RWPE2 (cell line): ENCODE measurements at regions not wholly inside any gene's neighbourhood (a gene's known extent, or its start where the extent isn't known, plus 50 kb on each side); places are given as distances from the start of the nearest gene placed in this dataset.

ENCODE experiments used
- ATAC-seq: fragments of 200-7000 bp; cut with Tn5 transposase; 3 replicates; pipeline ENCODE4 v1.9.1; 2021; ENCODE audit warnings: low read depth
- DNase-seq: peaks from one replicate; pipeline ENCODE4 v3.0.0-alpha.2; 2020; ENCODE audit warnings: low spot score
- H3K27ac ChIP-seq: fragments of 450-650 bp; 2 replicates; pipeline ENCODE4 v1.5.1; 2017; ENCODE audit warnings: mild to moderate bottlenecking; ENCODE audit not compliant: poor library complexity, severe bottlenecking
- H3K27me3 ChIP-seq: fragments of 250-450 bp; sonication (Bioruptor Pico); 2 replicates; pipeline ENCODE4 v1.5.1; 2021; ENCODE audit warnings: mild to moderate bottlenecking, moderate library complexity; ENCODE audit not compliant: insufficient read depth, poor library complexity, severe bottlenecking
- H3K36me3 ChIP-seq: fragments of 250-450 bp; sonication (Bioruptor Pico); 2 replicates; pipeline ENCODE4 v1.5.1; 2020; ENCODE audit warnings: low read depth, mild to moderate bottlenecking, moderate library complexity
- H3K4me1 ChIP-seq: fragments of 250-450 bp; sonication (Bioruptor Pico); 2 replicates; pipeline ENCODE4 v1.5.1; 2021; ENCODE audit warnings: mild to moderate bottlenecking, moderate library complexity; ENCODE audit not compliant: insufficient read depth, poor library complexity, severe bottlenecking
- H3K4me3 ChIP-seq: fragments of 250-450 bp; sonication (Bioruptor Pico); 2 replicates; pipeline ENCODE4 v1.5.1; 2021; ENCODE audit warnings: mild to moderate bottlenecking, moderate library complexity; ENCODE audit not compliant: severe bottlenecking
- H3K9me3 ChIP-seq: fragments of 250-450 bp; sonication (Bioruptor Pico); 2 replicates; pipeline ENCODE4 v1.5.1; 2021; ENCODE audit warnings: mild to moderate bottlenecking, moderate library complexity; ENCODE audit not compliant: severe bottlenecking
- TF ChIP-seq, protein P1 (sequence below): fragments of 450-650 bp; IDR thresholded peaks from one replicate; pipeline ENCODE4 v1.5.1; 2017; ENCODE audit warnings: mild to moderate bottlenecking, moderate library complexity; ENCODE audit not compliant: poor library complexity, severe bottlenecking

DNA sequence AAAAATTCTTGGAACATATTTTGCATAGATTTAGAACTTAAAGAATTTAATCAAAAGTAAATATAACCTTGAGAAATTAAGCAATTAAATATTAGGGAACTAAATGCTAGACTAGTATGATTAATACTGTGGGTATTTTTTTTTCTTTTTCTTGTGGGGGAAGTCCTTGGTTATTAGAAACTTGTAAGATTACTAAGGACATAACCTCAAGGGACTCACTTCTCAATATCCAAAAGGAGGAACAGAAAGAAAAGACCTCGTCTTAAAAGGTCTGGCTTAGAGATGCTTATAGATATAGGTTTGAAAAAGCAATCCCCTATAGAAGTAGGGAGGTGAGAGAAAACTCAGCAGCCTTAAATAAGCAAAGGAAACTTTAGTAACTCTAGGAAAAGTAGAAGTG, 368.5 kb downstream of the INSC start:
- ATAC-seq, result no peak
- TF ChIP-seq, protein P1, sequence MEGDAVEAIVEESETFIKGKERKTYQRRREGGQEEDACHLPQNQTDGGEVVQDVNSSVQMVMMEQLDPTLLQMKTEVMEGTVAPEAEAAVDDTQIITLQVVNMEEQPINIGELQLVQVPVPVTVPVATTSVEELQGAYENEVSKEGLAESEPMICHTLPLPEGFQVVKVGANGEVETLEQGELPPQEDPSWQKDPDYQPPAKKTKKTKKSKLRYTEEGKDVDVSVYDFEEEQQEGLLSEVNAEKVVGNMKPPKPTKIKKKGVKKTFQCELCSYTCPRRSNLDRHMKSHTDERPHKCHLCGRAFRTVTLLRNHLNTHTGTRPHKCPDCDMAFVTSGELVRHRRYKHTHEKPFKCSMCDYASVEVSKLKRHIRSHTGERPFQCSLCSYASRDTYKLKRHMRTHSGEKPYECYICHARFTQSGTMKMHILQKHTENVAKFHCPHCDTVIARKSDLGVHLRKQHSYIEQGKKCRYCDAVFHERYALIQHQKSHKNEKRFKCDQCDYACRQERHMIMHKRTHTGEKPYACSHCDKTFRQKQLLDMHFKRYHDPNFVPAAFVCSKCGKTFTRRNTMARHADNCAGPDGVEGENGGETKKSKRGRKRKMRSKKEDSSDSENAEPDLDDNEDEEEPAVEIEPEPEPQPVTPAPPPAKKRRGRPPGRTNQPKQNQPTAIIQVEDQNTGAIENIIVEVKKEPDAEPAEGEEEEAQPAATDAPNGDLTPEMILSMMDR, result no peak
- Histone ChIP-seq H3K4me3 (no peak overlapping the region), H3K27me3 (no peaks in the 10 kb centered on the region), H3K9me3 (no peaks in the 10 kb centered on the region), H3K36me3 (no peaks in the 10 kb centered on the region), H3K27ac (no peak overlapping the region), H3K4me1 (no peaks in the 10 kb centered on the region)
- no peak for DNase-seq

DNA sequence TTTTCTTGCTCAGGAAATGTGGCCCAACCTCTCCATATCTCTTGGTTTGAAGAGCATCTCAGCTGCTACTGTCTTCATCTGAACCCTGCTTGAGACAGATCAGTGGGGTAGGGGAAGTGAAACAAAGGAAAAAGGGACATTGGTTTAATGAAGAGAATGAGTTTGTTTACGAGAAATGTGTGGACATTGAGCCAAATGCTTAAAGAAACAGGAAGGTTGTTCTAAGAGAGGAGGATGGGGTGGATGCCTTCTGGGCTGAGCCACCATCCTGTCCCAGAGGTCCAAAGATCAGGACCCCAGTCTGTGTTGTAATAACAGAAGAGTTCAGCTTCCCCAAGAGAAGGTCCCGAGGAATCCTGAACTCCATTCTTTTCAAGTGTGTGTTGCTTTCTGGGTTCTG, 369.7 kb downstream of the INSC start:
- Histone ChIP-seq H3K36me3 (no peaks in the 10 kb centered on the region), H3K27me3 (no peaks in the 10 kb centered on the region), H3K9me3 (no peaks in the 10 kb centered on the region), H3K27ac (no peak overlapping the region), H3K4me1 (no peaks in the 10 kb centered on the region), H3K4me3 (no peak overlapping the region)
- DNase-seq, result no peak
- TF ChIP-seq, protein P1, result no peak
- ATAC-seq, result no peak

DNA sequence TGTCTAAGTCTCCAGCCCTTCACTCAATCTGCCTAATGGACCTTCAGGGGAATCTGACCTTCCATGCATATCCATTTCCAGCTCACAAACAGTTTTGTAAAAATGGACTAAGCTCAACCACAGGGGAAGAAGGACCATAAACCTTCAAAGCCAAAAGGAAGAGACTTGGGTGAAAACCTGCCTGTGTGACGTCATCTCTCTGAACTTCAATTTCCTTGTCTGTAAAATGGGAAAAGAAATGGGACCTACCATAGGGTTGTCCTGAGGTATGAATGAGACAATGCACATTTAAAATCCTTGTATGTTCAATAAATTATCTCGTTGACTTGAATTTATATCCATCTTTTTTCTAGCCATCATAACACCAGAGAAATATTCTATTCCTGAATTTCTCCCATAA, 370.7 kb downstream of the INSC start:
- H3K27ac ChIP-seq, result no peak overlapping the region
- H3K9me3 ChIP-seq, result no peaks in the 10 kb centered on the region
- H3K27me3 ChIP-seq, result no peaks in the 10 kb centered on the region
- no peaks in the 10 kb centered on the region for H3K4me1 ChIP-seq
- H3K4me3 ChIP-seq, result no peak overlapping the region
- H3K36me3 ChIP-seq, result no peaks in the 10 kb centered on the region
- ATAC-seq (no peak), DNase-seq (no peak)
- TF ChIP-seq, protein P1, result no peak

DNA sequence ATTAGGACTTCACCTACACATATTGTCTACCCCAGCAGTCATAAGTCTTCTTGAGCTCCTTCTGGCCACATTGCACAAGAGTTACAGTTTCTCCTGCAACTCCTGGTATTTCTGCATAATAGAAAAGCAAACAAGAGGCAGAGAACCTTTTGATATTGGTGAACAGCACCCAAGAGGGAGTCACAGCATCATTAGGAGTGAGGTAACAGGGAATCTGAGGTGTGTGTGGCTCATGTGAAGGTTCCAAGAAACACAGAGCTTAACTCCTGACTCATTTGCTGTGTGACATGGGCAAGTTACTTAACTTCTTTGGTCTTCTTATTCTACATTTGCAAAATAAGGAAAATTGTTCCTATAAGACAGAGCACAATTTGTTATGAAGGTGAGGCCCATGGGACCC, 374.6 kb downstream of the INSC start:
- DNase-seq, result no peak
- TF ChIP-seq, protein P1, result no peak
- no peaks in the 10 kb centered on the region for H3K27me3 ChIP-seq

DNA sequence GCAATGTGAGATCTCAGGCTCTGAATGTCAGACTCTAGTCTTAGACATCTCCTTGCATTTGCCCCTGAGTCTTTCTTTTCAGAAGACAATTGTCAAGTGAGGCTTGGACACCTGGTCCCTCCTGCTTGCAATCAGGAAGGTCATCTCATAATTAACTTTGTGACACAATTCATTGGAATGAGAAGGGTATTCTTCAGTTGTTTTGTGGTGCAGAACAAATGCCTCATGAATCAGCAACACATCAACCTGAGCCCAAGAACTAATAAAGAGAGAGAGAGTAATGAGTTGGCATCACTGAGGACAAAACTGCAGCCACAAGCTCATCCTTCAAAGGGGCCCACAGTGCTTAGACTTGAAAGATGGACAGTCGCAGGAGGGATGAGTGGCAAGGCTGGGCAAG, 375.8 kb downstream of the INSC start:
- Histone ChIP-seq H3K4me3 (no peak overlapping the region), H3K36me3 (no peaks in the 10 kb centered on the region), H3K9me3 (no peaks in the 10 kb centered on the region), H3K4me1 (no peaks in the 10 kb centered on the region), H3K27me3 (no peaks in the 10 kb centered on the region), H3K27ac (no peak overlapping the region)
- TF ChIP-seq, protein P1, result no peak
- no peak for ATAC-seq
- no peak for DNase-seq

More for the DNA sequence above, 374.6 kb downstream of the INSC start:
- Histone ChIP-seq H3K4me3 (no peak overlapping the region), H3K9me3 (no peaks in the 10 kb centered on the region), H3K4me1 (no peaks in the 10 kb centered on the region), H3K36me3 (no peaks in the 10 kb centered on the region), H3K27ac (no peak overlapping the region)
- no peak for ATAC-seq
